Calu3 (cell line): ENCODE measurements at regions not wholly inside any gene's neighbourhood (a gene's known extent, or its start where the extent isn't known, plus 50 kb on each side); places are given as distances from the start of the nearest gene placed in this dataset.

ENCODE experiments used
- BruUV-seq: library from RNA; stranded (reverse); fragments of 400-500 nt; replicated peaks from 2 replicates; lab custom pipeline; 2021; lab: Mats Ljungman, UMichigan
- CTCF ChIA-PET: fragments of 300-600 bp; sonication (Branson Sonifier 250); formaldehyde crosslinking; loops from one replicate; lab custom pipeline; 2022; ENCODE audit warnings: antibody characterized with exemption; lab: Charles Lee
- DNase-seq: peaks from one replicate; pipeline ENCODE4 v3.0.0; 2022
- H3K27ac Mint-ChIP-seq: one replicate; pipeline ENCODE4 v1.8.0; 2022; ENCODE audit warnings: mixed read lengths; ENCODE audit not compliant: unreplicated experiment
- H3K27me3 Mint-ChIP-seq: one replicate; pipeline ENCODE4 v1.8.0; 2022; ENCODE audit warnings: mixed read lengths; ENCODE audit not compliant: unreplicated experiment
- H3K36me3 Mint-ChIP-seq: one replicate; pipeline ENCODE4 v1.8.0; 2022; ENCODE audit warnings: mild to moderate bottlenecking, moderate library complexity, mixed read lengths; ENCODE audit not compliant: insufficient read depth, unreplicated experiment
- H3K4me1 Mint-ChIP-seq: one replicate; pipeline ENCODE4 v1.8.0; 2022; ENCODE audit warnings: mild to moderate bottlenecking, low read depth, mixed read lengths; ENCODE audit not compliant: unreplicated experiment
- H3K4me3 Mint-ChIP-seq: one replicate; pipeline ENCODE4 v1.8.0; 2022; ENCODE audit warnings: mild to moderate bottlenecking, low read depth, moderate library complexity, mixed read lengths; ENCODE audit not compliant: unreplicated experiment
- H3K9me3 Mint-ChIP-seq: one replicate; pipeline ENCODE4 v1.8.0; 2022; ENCODE audit warnings: low read depth, mixed read lengths; ENCODE audit not compliant: unreplicated experiment
- CTCF ChIP-seq: fragments of 200-600 bp; IDR thresholded peaks from one replicate; pipeline ENCODE4 v1.8.0; 2022; ENCODE audit warnings: antibody characterized with exemption; ENCODE audit not compliant: unreplicated experiment
- intact Hi-C: fragments of 100-400 bp; cut with micrococcal nuclease; formaldehyde crosslinking; loops from one replicate; pipeline ENCODE4 v1.10.0; 2022; ENCODE audit not compliant: unreplicated experiment

GRCh38 chr2:145488571-145488970, 968.7 kb upstream of the ZEB2 start:
- intact Hi-C loops = no loop called here
- Mint-ChIP-seq H3K4me3 (no peak overlapping the region), H3K27me3 (no peaks in the 10 kb centered on the region), H3K36me3 (no peaks in the 10 kb centered on the region), H3K27ac (no peak overlapping the region), H3K4me1 (peaks cover 21% of the 10 kb centered on the region), H3K9me3 (peaks cover 3% of the 10 kb centered on the region)
- no peak for TF ChIP-seq CTCF
- BruUV-seq = no TSS peak
- CTCF ChIA-PET = no interaction called here
- DNase-seq = no peak

- BruUV-seq = no TSS peak
- peaks cover 24% of the 10 kb centered on the region for H3K4me1 Mint-ChIP-seq
- peak; percentile 26 for DNase-seq
- no peaks in the 10 kb centered on the region for H3K9me3 Mint-ChIP-seq
- H3K27me3 Mint-ChIP-seq = no peaks in the 10 kb centered on the region
- intact Hi-C loops = no loop called here
- H3K27ac Mint-ChIP-seq = peak overlapping the region; percentile 61
- CTCF ChIA-PET = interaction anchor here (0.6 kb wide), 1 partner anchor 144 kb away, joined by 3 read pairs; no protein-coding TSS in a partner anchor
- H3K4me3 Mint-ChIP-seq = no peak overlapping the region
- TF ChIP-seq CTCF = no peak
- no peaks in the 10 kb centered on the region for H3K36me3 Mint-ChIP-seq
Measured at GRCh38 chr2:145484448-145485097, 964.7 kb upstream of the ZEB2 start.

- H3K4me3 Mint-ChIP-seq = no peak overlapping the region
- peaks cover 24% of the 10 kb centered on the region for H3K4me1 Mint-ChIP-seq
- CTCF ChIA-PET = interaction anchor here (0.6 kb wide), 1 partner anchor 145 kb away, joined by 3 read pairs; no protein-coding TSS in a partner anchor
- no peaks in the 10 kb centered on the region for H3K36me3 Mint-ChIP-seq
- no peaks in the 10 kb centered on the region for H3K27me3 Mint-ChIP-seq
- intact Hi-C loops = no loop called here
- TF ChIP-seq CTCF = no peak
- no peak overlapping the region for H3K27ac Mint-ChIP-seq
- DNase-seq = no peak
- no peaks in the 10 kb centered on the region for H3K9me3 Mint-ChIP-seq
- BruUV-seq = no TSS peak
Measured at GRCh38 chr2:145483854-145484253, 963.9 kb upstream of the ZEB2 start.

DNA sequence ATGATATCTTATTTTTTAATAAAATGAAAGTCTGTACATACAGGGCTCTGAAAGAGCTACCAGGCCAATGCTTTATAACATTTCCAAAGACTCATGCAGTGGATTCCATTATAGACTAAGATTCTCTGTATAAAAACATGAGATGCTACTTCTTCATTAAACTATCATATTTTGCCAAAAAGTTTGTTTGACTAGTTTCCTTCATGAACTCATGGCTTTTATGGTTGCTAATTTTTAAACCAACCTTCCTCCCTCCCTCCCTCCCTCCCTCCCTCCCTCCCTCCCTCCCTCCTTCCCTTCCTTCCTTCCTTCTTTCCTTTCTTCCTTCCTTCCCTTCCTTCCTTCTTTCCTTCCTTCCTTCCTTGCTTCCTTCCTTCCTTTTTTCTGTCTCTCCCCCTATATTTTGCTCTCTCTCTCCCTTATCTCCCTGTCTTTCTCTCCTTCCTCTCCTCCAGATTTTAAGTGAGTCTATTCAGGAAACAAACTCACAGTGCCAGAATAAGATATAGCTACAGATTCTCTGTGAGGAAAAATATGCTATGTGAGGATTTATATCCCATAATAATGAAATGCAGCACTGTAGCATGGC, 961.5 kb upstream of the ZEB2 start:
- Mint-ChIP-seq H3K27ac (no peak overlapping the region), H3K4me3 (no peak overlapping the region), H3K4me1 (peaks cover 24% of the 10 kb centered on the region), H3K27me3 (no peaks in the 10 kb centered on the region), H3K9me3 (no peaks in the 10 kb centered on the region), H3K36me3 (no peaks in the 10 kb centered on the region)
- DNase-seq = no peak
- no peak for TF ChIP-seq CTCF
- intact Hi-C loops = no loop called here
- CTCF ChIA-PET = interaction anchor here (0.5 to 0.7 kb wide), 3 partner anchors 127 to 860 kb away, joined by 3 to 6 read pairs (median 5); no protein-coding TSS in a partner anchor
- no TSS peak for BruUV-seq
